ENCODE measurements at regions not wholly inside any gene's neighbourhood (a gene's known extent, or its start where the extent isn't known, plus 50 kb on each side); places are given as distances from the start of the nearest gene placed in this dataset.

DNA sequence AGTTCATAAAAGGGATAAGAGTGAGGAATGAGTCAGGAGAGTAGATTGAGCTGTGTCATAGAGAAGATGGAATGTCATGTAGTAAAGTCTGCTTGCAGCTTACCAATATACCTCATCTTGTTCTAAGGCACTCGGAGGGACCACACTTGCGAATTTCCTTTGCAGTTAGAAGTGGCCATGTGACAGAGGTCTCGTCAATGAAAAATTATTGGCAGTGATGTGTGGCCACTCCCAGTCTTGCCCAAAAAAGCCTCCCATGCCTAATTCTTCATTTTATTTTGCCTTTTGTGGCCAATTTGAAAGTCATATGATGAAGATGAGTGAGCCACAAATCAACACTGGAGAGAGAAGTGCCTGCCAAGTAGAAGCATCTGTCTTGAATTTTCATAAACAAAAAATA lies 465.6 kb upstream of the ZNF385D start:
- H3K4me1 ChIP-seq: no peaks in the 10 kb centered on the region
- Mint-ChIP-seq H3K4me3 (ENCODE audit: unreplicated experiment) (no peak overlapping the region), H3K27ac (ENCODE audit: unreplicated experiment) (no peak overlapping the region), H3K27me3 (ENCODE audit: insufficient read depth, unreplicated experiment) (peaks cover 8% of the 10 kb centered on the region), H3K9me3 (ENCODE audit: unreplicated experiment) (no peaks in the 10 kb centered on the region), H3K36me3 (ENCODE audit: insufficient read depth, unreplicated experiment) (no peaks in the 10 kb centered on the region), H3K4me1 (ENCODE audit: low read depth, unreplicated experiment) (no peaks in the 10 kb centered on the region)
- no peaks in the 10 kb centered on the region for H3K27me3 ChIP-seq (replicated peaks; ENCODE audit: control insufficient read depth, insufficient read depth, low read length)
- ChIA-PET CTCF (no interaction called here), POLR2A (no interaction called here)
- no TSS peak for BruUV-seq (replicated peaks)
- TF ChIP-seq, protein P1, sequence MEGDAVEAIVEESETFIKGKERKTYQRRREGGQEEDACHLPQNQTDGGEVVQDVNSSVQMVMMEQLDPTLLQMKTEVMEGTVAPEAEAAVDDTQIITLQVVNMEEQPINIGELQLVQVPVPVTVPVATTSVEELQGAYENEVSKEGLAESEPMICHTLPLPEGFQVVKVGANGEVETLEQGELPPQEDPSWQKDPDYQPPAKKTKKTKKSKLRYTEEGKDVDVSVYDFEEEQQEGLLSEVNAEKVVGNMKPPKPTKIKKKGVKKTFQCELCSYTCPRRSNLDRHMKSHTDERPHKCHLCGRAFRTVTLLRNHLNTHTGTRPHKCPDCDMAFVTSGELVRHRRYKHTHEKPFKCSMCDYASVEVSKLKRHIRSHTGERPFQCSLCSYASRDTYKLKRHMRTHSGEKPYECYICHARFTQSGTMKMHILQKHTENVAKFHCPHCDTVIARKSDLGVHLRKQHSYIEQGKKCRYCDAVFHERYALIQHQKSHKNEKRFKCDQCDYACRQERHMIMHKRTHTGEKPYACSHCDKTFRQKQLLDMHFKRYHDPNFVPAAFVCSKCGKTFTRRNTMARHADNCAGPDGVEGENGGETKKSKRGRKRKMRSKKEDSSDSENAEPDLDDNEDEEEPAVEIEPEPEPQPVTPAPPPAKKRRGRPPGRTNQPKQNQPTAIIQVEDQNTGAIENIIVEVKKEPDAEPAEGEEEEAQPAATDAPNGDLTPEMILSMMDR (IDR thresholded peaks at IDR 0.05; ENCODE audit: insufficient read depth in 1 of 2, low read depth in 1 of 2, low read length in 1 of 2, severe bottlenecking in 1 of 2, unreplicated experiment in 1 of 2): no peak
- H3K36me3 ChIP-seq (ENCODE audit: control insufficient read depth, insufficient read depth, low read length): no peaks in the 10 kb centered on the region
- intact Hi-C loops (cut with micrococcal nuclease; ENCODE audit: unreplicated experiment): no loop called here
- DNase-seq: no peak
- H3K9me3 ChIP-seq: no peaks in the 10 kb centered on the region
- H3K4me3 ChIP-seq (ENCODE audit: low read depth, low read length): no peak overlapping the region

DNA sequence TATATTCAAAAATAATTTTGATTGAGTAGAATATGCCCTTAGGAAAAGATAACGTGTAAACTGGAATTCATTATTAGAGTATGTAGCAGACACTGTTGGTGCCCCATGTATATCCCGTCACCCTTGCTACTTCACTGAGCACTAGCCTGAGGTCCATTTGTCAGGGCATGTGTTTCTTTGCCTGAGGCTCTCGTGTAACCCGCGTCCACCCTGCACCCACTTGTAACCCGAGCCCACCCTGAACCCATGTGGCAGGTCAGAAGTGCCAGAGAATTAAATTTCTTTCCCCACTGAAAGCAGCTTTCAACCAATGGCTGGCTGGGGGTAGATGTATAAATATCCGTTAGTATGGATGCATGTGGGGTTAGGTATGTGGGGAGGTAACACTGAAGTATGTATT lies 474.2 kb upstream of the ZNF385D start:
- Mint-ChIP-seq H3K4me1 (ENCODE audit: low read depth, unreplicated experiment) (no peaks in the 10 kb centered on the region), H3K36me3 (ENCODE audit: insufficient read depth, unreplicated experiment) (no peaks in the 10 kb centered on the region), H3K9me3 (ENCODE audit: unreplicated experiment) (no peaks in the 10 kb centered on the region), H3K27ac (ENCODE audit: unreplicated experiment) (no peak overlapping the region), H3K27me3 (ENCODE audit: insufficient read depth, unreplicated experiment) (no peaks in the 10 kb centered on the region), H3K4me3 (ENCODE audit: unreplicated experiment) (no peak overlapping the region)
- H3K4me1 ChIP-seq: no peaks in the 10 kb centered on the region
- no TSS peak for BruUV-seq (replicated peaks)
- TF ChIP-seq, protein P1 (IDR thresholded peaks at IDR 0.05; ENCODE audit: insufficient read depth in 1 of 2, low read depth in 1 of 2, low read length in 1 of 2, severe bottlenecking in 1 of 2, unreplicated experiment in 1 of 2): no peak
- CTCF ChIA-PET: no interaction called here
- POLR2A ChIA-PET: no interaction called here
- H3K4me3 ChIP-seq (ENCODE audit: low read depth, low read length): no peak overlapping the region
- intact Hi-C loops (cut with micrococcal nuclease; ENCODE audit: unreplicated experiment): no loop called here
- H3K9me3 ChIP-seq: no peaks in the 10 kb centered on the region
- H3K27me3 ChIP-seq (replicated peaks; ENCODE audit: control insufficient read depth, insufficient read depth, low read length): no peaks in the 10 kb centered on the region
- no peak for DNase-seq
- H3K36me3 ChIP-seq (ENCODE audit: control insufficient read depth, insufficient read depth, low read length): no peaks in the 10 kb centered on the region

DNA sequence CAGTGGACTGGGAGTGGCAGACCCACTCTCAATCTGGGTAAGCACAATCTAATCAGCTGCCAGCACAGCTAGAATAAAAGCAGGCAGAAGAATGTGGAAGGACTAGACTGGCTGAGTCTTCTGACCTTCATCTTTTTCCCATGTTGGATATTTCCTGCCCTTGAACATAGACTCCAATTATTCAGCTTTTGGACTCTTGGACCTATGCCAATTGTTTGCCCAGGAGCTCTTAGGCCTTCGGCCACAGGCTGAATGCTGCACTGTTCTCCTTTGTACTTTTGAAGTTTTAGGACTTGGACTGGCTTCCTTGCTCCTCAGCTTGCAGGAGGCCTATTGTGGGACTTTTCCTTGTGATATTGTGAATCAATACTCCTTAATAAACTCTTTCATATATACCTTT lies 477.7 kb upstream of the ZNF385D start:
- no peaks in the 10 kb centered on the region for H3K36me3 Mint-ChIP-seq (ENCODE audit: insufficient read depth, unreplicated experiment)
- no peak overlapping the region for H3K4me3 ChIP-seq (ENCODE audit: low read depth, low read length)
- no TSS peak for BruUV-seq (replicated peaks)
- H3K9me3 ChIP-seq: no peaks in the 10 kb centered on the region
- DNase-seq: no peak
- TF ChIP-seq, protein P1 (IDR thresholded peaks at IDR 0.05; ENCODE audit: insufficient read depth in 1 of 2, low read depth in 1 of 2, low read length in 1 of 2, severe bottlenecking in 1 of 2, unreplicated experiment in 1 of 2): no peak
- CTCF ChIA-PET: no interaction called here
- no peak overlapping the region for H3K27ac Mint-ChIP-seq (ENCODE audit: unreplicated experiment)
- no peaks in the 10 kb centered on the region for H3K4me1 Mint-ChIP-seq (ENCODE audit: low read depth, unreplicated experiment)
- no peaks in the 10 kb centered on the region for H3K27me3 Mint-ChIP-seq (ENCODE audit: insufficient read depth, unreplicated experiment)
- H3K36me3 ChIP-seq (ENCODE audit: control insufficient read depth, insufficient read depth, low read length): no peaks in the 10 kb centered on the region
- no peaks in the 10 kb centered on the region for H3K9me3 Mint-ChIP-seq (ENCODE audit: unreplicated experiment)
- intact Hi-C loops (cut with micrococcal nuclease; ENCODE audit: unreplicated experiment): no loop called here
- H3K4me3 Mint-ChIP-seq (ENCODE audit: unreplicated experiment): no peak overlapping the region
- H3K4me1 ChIP-seq: no peaks in the 10 kb centered on the region
- no peaks in the 10 kb centered on the region for H3K27me3 ChIP-seq (replicated peaks; ENCODE audit: control insufficient read depth, insufficient read depth, low read length)
- POLR2A ChIA-PET: no interaction called here

Measured in Caco-2 (cell line).